OCI-LY3 (cell line): ENCODE measurements at regions not wholly inside any gene's neighbourhood (a gene's known extent, or its start where the extent isn't known, plus 50 kb on each side); places are given as distances from the start of the nearest gene placed in this dataset.

ENCODE experiments used
- CTCF ChIP-seq: fragments of 200-600, 300-600 bp; sonication (generic); IDR thresholded peaks from 2 replicates; pipeline ENCODE4 v1.5.1; 2014; ENCODE audit warnings: antibody characterized with exemption, low read length, low read depth
- EZH2phosphoT487 ChIP-seq: fragments of 200-600 bp; shearing (Covaris generic); IDR thresholded peaks from 2 replicates; pipeline ENCODE4 v1.6.1; 2018; ENCODE audit warnings: antibody characterized with exemption, mixed run types, low read depth

DNA sequence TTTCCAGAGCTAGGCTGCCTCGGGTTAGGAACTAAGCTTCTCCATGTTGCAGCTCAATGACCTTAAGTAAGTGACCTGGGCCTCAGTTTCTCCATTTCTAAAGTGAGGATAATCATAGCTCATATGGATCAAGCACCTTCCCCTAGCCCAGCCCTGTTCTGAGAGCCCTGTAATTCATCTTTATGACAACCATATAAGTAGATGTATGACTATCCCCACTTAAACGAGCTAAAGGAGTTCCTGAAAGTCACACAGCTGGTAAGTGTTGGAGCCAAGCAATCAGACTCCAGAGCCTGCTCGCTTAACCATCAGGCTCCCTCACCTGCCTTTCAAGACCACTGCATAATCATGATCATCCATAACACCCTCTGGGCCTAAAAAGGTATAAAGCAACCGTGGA lies 135.4 kb downstream of the SP3 start:
- TF ChIP-seq CTCF (no peak), EZH2phosphoT487 (no peak)
